ENCODE measurements at regions not wholly inside any gene's neighbourhood (a gene's known extent, or its start where the extent isn't known, plus 50 kb on each side); places are given as distances from the start of the nearest gene placed in this dataset.

DNA sequence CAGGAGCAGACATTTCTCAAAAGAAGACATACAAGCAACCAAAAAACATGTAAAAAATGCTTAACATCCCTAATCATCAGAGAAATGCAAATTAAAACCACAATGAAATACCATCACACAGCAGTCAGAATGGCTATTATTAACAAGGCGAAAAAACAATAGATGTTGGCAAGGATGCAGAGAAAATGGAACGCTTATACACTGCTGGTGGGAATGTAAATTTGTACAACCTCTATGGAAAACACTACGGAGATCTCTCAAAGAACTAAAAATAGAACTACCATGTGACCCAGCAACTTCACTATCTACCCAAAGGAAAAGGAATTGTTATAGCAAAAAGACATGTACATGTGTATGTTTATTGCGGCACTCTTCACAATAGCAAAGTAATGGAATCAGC is 71.5 kb downstream of the PPP4R3C start:
- no peak overlapping the region for H3K4me2 ChIP-seq
- no peak overlapping the region for H3K27ac ChIP-seq (ENCODE audit: low read depth)
- Mint-ChIP-seq H3K9me3 (no peaks in the 10 kb centered on the region), H3K27ac (no peak overlapping the region), H3K4me3 (no peak overlapping the region), H3K27me3 (ENCODE audit: insufficient read depth, low read depth, poor library complexity) (no peaks in the 10 kb centered on the region), H3K36me3 (ENCODE audit: low read depth) (no peaks in the 10 kb centered on the region), H3K4me1 (no peaks in the 10 kb centered on the region)
- H3K27me3 ChIP-seq (ENCODE audit: insufficient read depth): no peaks in the 10 kb centered on the region
- DNase-seq (ENCODE audit: low spot score) (no peak), ATAC-seq (no peak)
- TF ChIP-seq ZNF114 (CRISPR knock-in tag; IDR thresholded peaks at IDR 0.05): no peak
- no peak for TF ChIP-seq NANOG (IDR thresholded peaks at IDR 0.05; ENCODE audit: borderline replicate concordance)
- TF ChIP-seq POLR2AphosphoS5 (IDR thresholded peaks at IDR 0.05; ENCODE audit: low read depth): no peak
- TF ChIP-seq STAT1 (IDR thresholded peaks at IDR 0.05; ENCODE audit: unreplicated experiment): no peak
- no peak for TF ChIP-seq EZH2 (IDR thresholded peaks at IDR 0.05; ENCODE audit: low read depth, unreplicated experiment)
- H3K4me3 ChIP-seq: no peak overlapping the region
- H3F3A ChIP-seq (replicated peaks; ENCODE audit: low read depth): no peaks in the 10 kb centered on the region
- no peaks in the 10 kb centered on the region for H4K20me1 ChIP-seq (replicated peaks; ENCODE audit: insufficient read depth)
- no peaks in the 10 kb centered on the region for H3K36me3 ChIP-seq (ENCODE audit: insufficient read depth)
- H3K79me2 ChIP-seq (replicated peaks; ENCODE audit: insufficient read depth): no peaks in the 10 kb centered on the region
- no peaks in the 10 kb centered on the region for H3K4me1 ChIP-seq (ENCODE audit: insufficient read depth)
- H2AFZ ChIP-seq: no peak overlapping the region
- H3K9me2 ChIP-seq (ENCODE audit: insufficient read depth): no peaks in the 10 kb centered on the region

DNA sequence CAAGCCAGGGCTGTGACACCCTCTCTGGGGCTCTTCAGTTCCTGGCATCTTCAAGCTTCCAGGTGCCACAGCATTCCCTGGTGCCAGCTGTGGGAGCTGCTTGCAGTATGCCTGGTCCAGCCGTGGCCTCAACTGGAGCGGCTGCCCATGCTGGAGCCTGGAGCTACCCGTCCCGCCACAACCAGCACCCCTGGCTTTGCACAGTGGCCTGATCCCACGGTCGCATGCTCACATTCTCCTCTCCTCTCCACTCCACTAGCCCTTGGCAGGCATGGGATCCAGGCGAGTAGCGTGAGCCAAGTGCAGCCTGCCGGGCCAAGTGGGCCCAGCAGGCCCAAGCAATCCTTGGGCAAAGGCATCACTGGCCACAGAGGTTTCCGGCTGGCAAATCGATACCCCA is 81.7 kb downstream of the PPP4R3C start:
- Histone ChIP-seq H3K27ac (ENCODE audit: low read depth) (no peak overlapping the region), H3K79me2 (replicated peaks; ENCODE audit: insufficient read depth) (no peaks in the 10 kb centered on the region), H2AFZ (no peak overlapping the region), H3K4me2 (no peak overlapping the region), H3K4me1 (ENCODE audit: insufficient read depth) (no peaks in the 10 kb centered on the region), H4K20me1 (replicated peaks; ENCODE audit: insufficient read depth) (no peaks in the 10 kb centered on the region), H3K9me2 (ENCODE audit: insufficient read depth) (no peaks in the 10 kb centered on the region), H3K27me3 (ENCODE audit: insufficient read depth) (no peaks in the 10 kb centered on the region), H3K4me3 (no peak overlapping the region), H3K36me3 (ENCODE audit: insufficient read depth) (no peaks in the 10 kb centered on the region), H3F3A (replicated peaks; ENCODE audit: low read depth) (no peaks in the 10 kb centered on the region)
- H3K27ac Mint-ChIP-seq: no peak overlapping the region
- TF ChIP-seq JUNB (IDR thresholded peaks at IDR 0.05; ENCODE audit: unreplicated experiment): no peak
- TF ChIP-seq, protein P1, sequence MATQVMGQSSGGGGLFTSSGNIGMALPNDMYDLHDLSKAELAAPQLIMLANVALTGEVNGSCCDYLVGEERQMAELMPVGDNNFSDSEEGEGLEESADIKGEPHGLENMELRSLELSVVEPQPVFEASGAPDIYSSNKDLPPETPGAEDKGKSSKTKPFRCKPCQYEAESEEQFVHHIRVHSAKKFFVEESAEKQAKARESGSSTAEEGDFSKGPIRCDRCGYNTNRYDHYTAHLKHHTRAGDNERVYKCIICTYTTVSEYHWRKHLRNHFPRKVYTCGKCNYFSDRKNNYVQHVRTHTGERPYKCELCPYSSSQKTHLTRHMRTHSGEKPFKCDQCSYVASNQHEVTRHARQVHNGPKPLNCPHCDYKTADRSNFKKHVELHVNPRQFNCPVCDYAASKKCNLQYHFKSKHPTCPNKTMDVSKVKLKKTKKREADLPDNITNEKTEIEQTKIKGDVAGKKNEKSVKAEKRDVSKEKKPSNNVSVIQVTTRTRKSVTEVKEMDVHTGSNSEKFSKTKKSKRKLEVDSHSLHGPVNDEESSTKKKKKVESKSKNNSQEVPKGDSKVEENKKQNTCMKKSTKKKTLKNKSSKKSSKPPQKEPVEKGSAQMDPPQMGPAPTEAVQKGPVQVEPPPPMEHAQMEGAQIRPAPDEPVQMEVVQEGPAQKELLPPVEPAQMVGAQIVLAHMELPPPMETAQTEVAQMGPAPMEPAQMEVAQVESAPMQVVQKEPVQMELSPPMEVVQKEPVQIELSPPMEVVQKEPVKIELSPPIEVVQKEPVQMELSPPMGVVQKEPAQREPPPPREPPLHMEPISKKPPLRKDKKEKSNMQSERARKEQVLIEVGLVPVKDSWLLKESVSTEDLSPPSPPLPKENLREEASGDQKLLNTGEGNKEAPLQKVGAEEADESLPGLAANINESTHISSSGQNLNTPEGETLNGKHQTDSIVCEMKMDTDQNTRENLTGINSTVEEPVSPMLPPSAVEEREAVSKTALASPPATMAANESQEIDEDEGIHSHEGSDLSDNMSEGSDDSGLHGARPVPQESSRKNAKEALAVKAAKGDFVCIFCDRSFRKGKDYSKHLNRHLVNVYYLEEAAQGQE (IDR thresholded peaks at IDR 0.05; ENCODE audit: unreplicated experiment): no peak
- no peak for TF ChIP-seq POLR2AphosphoS5 (IDR thresholded peaks at IDR 0.05; ENCODE audit: low read depth)
- TF ChIP-seq, protein P2, sequence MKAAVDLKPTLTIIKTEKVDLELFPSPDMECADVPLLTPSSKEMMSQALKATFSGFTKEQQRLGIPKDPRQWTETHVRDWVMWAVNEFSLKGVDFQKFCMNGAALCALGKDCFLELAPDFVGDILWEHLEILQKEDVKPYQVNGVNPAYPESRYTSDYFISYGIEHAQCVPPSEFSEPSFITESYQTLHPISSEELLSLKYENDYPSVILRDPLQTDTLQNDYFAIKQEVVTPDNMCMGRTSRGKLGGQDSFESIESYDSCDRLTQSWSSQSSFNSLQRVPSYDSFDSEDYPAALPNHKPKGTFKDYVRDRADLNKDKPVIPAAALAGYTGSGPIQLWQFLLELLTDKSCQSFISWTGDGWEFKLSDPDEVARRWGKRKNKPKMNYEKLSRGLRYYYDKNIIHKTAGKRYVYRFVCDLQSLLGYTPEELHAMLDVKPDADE (IDR thresholded peaks at IDR 0.05): no peak
- no peak for TF ChIP-seq EZH2phosphoT487 (IDR thresholded peaks at IDR 0.05; ENCODE audit: unreplicated experiment)
- TF ChIP-seq EZH2 (IDR thresholded peaks at IDR 0.05; ENCODE audit: low read depth, unreplicated experiment): no peak
- no peaks in the 10 kb centered on the region for H3K9me3 Mint-ChIP-seq
- ATAC-seq (no peak), DNase-seq (ENCODE audit: low spot score) (no peak)
- H3K4me3 Mint-ChIP-seq: no peak overlapping the region
- no peaks in the 10 kb centered on the region for H3K27me3 Mint-ChIP-seq (ENCODE audit: insufficient read depth, low read depth, poor library complexity)
- no peaks in the 10 kb centered on the region for H3K4me1 Mint-ChIP-seq
- no peaks in the 10 kb centered on the region for H3K36me3 Mint-ChIP-seq (ENCODE audit: low read depth)

Data from GM23338 (cell line).